ENCODE measurements at regions not wholly inside any gene's neighbourhood (a gene's known extent, or its start where the extent isn't known, plus 50 kb on each side); places are given as distances from the start of the nearest gene placed in this dataset.

- DNase-seq (ENCODE audit: low spot score): no peak
These were observed 170.5 kb downstream of the NTMT2 start for GRCh38 chr1:170316270-170316669.

DNA sequence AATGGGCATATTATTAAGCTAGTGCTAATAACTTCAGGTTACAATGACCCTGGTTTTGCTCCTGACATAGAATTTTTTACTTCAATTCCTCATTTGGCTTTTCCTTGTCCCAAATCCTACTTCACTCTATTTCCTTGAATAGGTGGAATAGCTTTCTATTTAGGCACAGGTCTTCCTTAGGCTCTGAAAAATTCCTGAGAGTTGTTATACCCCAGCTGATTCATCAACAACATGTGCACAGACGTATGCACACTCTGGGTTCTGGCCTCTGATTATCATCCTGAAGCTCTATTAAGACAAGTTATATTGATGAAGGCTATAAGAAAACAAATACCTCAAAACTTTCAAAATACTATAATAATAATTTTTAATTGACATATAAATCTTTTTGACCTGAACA is 172.4 kb downstream of the NTMT2 start:
- no peak for DNase-seq (ENCODE audit: low spot score)

- DNase-seq (ENCODE audit: low spot score): no peak
These were observed 173.0 kb downstream of the NTMT2 start for GRCh38 chr1:170318736-170319135.

DNA sequence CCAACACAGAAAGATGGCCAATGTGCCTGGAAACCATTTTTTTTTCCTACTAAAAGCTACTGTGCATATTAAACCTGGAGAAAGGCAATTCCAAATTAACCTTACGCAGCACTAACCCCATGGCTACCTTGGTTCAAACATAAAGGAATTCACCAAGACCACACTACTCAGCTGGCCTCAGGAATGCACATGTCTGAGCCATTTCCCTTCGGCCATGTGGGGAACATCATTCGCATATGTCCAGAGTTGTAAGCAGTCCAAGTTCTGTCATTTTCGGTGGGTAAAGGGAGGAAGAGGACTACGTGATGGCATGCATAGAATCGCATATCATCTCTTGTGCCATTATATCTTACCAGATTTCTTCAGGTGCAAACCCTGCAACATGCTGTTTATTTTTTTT is 175.4 kb downstream of the NTMT2 start:
- DNase-seq (ENCODE audit: low spot score): no peak

DNA sequence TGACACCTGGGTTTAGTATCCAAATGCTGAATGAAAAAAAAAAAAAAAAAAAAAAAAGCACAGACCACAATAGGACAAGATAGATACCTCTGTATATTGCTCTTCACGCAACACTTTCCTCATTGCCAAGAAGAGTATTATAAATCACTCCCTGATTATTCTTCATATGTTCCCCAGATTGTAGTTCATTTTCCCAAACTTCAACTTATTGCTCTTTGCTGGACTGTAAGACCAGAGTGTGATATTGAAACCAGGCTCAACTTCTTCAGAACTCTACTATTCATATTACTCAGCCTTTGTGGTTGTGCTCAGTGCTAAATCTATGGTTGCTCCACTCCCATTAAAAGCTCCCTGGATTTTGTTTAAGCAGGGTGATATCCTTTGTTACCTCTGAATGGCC is 180.4 kb downstream of the NTMT2 start:
- no peak for DNase-seq (ENCODE audit: low spot score)

DNA sequence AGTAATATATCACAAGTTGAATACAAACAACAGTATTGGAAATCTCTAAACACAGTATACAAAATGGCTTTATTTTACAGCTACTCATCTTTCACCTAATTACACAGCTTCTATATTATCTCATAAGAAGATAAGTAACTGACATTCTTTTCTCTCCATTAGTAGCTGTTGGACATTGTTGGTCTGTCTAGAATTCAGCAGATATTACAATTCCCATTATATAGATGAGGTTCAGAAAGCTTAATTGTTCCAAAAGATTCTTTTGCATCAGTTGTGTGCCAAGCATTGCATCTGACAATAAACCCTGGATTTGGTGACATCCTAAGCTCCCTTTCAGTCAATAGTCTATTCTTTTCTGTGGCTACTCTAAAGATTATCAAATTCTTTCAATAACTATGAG is 187.0 kb downstream of the NTMT2 start:
- DNase-seq (ENCODE audit: low spot score): no peak

DNA sequence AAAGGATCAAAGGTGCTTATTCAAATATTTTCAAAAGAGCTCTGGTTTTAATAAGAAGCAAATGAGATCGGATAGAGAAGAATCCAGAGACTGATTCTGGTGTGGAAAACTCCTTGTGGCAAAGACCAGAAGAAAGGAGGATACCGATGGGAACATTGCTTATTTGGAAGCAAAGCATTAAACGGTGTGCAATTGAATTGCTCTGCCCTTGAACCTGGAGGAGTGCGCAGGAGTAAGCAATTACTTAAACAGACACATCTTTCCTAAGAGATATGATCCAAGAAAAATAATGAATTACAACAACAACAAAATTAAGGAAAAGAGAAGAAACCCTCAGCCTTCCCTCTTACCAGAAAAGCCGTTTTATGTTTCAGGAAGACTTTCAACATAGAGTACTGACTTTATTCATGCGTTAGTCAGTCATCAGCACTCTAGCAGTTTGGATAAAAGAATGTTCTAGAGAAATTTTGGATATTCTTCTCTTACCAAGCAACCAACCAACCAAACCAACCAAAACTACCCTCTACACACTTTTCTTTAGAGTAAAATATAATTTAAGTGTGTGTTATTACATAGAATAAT is 191.7 kb downstream of the NTMT2 start:
- DNase-seq (ENCODE audit: low spot score): no peak

DNA sequence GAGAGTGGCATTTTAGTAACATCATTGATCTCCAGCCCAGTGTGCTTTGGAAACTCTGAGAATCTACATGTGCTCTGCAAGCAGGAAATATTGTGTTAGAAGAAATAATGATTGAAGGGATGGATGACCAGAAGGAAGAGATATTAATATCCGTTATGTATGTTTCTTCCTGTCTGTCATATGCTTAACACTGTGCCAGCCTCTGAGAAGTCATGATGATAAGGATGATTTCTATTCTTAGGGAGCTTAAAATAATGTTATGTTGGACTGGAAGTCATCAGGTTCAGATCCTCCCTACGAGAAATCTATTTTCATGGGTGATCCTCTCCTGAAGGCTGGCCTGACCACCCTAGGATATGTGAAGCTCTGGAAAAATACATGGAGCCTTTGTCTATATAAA is 192.4 kb upstream of the GORAB start:
- no peak for DNase-seq (ENCODE audit: low spot score)

- no peak for DNase-seq (ENCODE audit: low spot score)
These were observed 191.7 kb upstream of the GORAB start for GRCh38 chr1:170340308-170340707.

- DNase-seq (ENCODE audit: low spot score): no peak
These were observed 180.5 kb upstream of the GORAB start for GRCh38 chr1:170351366-170351946.

DNA sequence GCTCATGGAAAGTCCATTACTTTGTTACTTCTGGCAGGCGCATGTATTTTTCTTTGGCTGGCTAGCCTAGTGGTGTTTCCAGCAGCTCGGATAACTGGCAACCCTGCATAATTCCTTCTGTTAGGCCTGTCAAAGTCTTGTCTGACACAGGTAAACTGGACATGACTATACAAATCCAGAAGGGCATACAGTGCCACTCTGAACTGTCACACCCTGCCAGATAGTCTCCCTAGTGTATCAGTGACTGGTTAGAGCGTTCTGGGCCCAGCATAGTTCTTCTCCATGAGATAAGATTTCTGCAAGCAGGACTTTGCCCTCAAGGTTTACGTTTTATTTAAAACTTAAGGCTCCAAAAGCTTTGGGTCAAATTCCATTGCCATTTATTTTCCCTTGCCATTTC is 177.7 kb upstream of the GORAB start:
- no peak for DNase-seq (ENCODE audit: low spot score)

DNA sequence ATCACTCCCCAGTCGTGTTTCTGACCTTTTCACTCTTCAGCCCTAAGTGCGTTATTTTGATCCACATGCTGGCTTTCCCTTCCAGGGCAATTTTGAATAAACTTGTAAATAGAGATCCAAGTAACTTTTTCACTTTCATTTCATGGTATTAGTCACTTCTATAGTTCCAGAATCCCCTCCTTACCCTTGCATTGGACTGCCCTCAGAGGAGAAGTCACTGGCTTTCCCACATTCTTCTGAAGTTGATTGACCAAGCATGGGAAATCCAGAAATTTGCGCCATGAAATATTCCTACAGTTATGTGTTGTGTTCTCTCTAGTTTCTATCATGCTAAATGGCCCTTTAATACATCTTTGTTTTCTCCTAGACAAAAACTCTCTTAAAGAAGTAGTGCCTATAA is 177.3 kb upstream of the GORAB start:
- no peak for DNase-seq (ENCODE audit: low spot score)

DNA sequence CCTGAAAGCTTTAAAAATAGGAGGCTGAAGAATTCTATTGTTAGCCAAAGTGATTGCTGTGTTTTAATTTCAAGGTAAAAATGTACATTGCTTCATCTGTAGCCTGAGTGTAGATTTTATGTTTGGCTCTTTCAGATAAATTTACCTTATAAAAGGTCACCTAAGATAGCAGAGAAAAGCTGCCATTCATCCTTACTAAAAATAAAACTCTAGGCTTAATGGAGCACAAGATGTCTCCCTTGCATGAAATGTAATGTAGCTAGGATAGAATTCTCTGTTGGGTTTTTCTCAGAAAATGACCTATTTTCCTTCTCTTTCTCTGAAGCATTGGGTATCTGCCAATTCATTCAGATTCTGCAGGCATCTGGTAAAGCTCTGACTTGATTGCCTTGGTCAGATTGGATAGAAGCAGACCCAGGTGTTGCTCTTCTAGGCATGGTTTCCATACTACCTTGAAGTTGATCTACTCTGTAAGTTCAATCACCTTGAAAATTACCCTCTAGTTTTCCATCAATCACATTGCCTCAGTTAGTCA is 176.6 kb upstream of the GORAB start:
- no peak for DNase-seq (ENCODE audit: low spot score)

DNA sequence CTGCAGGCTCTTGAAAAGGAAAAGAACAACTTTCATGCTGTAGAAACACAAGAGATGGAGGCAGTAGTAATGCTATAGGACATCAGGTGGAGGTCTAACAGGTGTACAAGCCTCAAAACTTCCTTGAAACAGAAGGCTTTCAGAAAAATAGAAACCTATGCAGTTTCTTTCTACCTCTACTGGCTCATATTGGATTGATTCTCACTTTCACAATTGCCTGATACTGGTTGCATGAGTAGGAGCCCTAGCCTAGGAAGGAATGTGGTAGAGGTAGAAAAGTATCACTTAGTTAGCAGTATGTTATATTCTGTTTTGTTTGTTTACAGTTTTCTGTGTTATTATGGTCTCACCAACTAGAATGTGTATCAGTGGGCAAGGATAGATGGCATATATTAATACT is 175.4 kb upstream of the GORAB start:
- DNase-seq (ENCODE audit: low spot score): no peak

GRCh38 chr1:170357750-170358149 is 174.2 kb upstream of the GORAB start:
- no peak for DNase-seq (ENCODE audit: low spot score)

- no peak for DNase-seq (ENCODE audit: low spot score)
These were observed 171.4 kb upstream of the GORAB start for GRCh38 chr1:170360601-170361000.

DNA sequence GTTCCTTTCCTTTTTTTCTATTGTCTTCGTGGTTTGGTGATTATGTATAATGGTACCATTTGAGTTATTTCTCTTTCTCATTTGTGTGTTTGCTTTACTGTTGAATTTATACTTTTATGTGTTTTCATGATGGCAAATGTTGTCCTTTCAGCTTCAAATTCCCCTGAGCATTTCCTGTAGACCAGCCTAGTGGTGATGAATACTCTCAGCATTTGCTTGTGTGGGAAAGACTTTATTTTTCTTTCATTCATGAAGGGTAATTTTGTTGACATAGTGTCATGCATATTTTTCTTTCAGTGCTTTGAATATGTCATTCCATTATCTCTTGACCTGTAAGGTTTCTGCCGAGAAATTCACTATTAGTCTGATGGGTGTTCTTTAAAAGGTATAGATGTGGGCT is 166.6 kb upstream of the GORAB start:
- DNase-seq (ENCODE audit: low spot score): no peak

- DNase-seq (ENCODE audit: low spot score): no peak
These were observed 165.0 kb upstream of the GORAB start for GRCh38 chr1:170366980-170367379.

DNA sequence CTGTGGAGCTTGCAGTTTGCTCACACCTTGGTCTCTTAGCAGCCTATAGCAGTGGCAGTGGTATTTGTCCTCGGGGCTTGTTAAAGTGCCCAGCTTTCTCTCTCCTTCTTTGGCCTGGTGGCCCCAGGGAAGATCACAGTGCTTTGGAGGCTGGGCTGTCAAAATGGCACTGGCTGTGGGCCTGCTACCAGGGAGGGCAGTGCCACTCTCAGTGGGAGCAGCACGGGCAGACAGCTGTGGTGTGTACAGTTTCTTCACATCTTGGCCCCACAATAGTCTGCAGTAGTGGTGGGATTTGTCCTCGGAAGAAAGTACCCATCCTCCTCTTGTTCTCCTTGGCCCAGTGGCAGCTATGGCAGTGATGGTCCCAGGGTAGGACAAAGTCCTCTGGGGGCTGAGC is 164.4 kb upstream of the GORAB start:
- DNase-seq (ENCODE audit: low spot score): no peak

GRCh38 chr1:170369000-170369399 is 163.0 kb upstream of the GORAB start:
- DNase-seq (ENCODE audit: low spot score): no peak

DNA sequence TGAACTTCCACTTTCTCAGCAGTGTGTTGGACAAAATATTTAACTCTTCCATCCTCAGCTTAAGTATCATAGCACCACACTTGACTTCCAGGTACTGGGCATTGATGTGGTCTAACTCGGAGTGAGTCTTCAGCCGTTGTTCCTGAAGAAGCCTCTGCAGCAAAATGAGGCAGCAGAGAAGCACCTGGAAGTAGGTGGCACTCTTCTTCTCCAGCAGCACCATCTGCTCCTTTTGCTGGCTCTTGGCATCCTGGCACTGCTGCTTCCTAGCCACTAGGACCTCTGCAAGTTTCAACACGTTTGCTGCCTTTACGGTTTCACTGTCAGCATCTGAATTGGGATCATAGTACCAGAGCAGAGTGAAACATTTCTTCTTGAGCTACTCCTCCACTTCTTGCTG is 162.5 kb upstream of the GORAB start:
- no peak for DNase-seq (ENCODE audit: low spot score)

DNA sequence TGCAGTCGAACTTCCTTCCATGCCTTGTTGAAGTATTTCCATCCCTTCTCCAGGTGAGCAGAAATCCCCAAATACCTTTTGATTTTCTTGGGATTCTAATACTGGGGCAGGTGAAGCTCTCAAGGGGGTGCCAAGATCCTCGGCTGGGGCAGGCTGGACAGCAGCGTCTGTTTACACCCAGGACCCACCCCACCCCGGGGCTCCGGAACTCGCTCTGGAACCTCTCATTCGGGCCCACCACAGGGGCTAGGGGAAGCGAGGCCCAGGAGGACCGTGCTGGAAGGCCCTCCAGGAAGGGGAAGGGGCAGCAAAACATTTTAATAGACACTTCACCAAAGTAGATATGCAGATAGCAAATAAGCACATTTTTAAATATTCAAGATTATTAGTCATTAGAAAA is 161.9 kb upstream of the GORAB start:
- no peak for DNase-seq (ENCODE audit: low spot score)

DNA sequence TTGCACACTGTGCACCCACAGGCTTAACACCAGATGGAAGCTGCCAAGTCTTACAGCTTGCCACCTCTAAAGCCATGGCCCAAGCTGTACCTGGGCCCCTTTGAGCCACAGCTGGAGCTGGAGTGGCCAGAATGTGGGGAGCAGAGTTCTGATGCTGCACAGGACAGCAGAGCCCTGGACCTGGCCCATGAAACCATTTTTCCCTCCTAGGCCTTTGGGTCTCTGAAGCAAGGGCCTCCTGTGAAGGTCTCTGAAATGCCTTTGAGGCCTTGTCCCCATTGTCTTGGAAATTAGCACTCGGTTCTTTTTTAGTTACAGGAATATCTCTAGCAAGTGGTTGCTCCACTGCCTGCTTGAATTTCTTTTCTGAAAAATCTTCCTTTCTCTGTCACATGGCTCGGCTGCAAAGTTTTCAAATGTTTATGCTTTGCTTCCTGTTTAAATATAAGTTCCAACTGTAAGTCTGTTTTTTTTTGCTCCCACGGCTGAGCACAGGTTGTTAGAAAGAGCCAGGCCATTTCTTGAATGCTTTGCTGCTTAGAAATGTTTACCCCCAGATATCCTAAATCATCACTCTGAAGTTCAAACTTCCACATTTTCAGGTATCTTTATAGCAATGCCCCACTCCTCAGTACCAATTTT is 156.8 kb upstream of the GORAB start:
- DNase-seq (ENCODE audit: low spot score): no peak

Data from SW480 (cell line).